ENCODE measurements at regions not wholly inside any gene's neighbourhood (a gene's known extent, or its start where the extent isn't known, plus 50 kb on each side); places are given as distances from the start of the nearest gene placed in this dataset.

- no peak for DNase-seq
These were observed 1127.8 kb upstream of the PRKX start for GRCh38 chrX:4841216-4841745.

- DNase-seq: no peak
These were observed 1118.1 kb upstream of the PRKX start for GRCh38 chrX:4831574-4831973.

GRCh38 chrX:4830880-4831557 is 1117.6 kb upstream of the PRKX start:
- DNase-seq: peak; percentile 12

GRCh38 chrX:4825550-4825949 is 1112.1 kb upstream of the PRKX start:
- no peak for DNase-seq

- no peak for DNase-seq
These were observed 1096.1 kb upstream of the PRKX start for GRCh38 chrX:4809571-4809970.

- DNase-seq: no peak
These were observed 1092.1 kb upstream of the PRKX start for GRCh38 chrX:4805502-4805901.

- DNase-seq: no peak
These were observed 1087.3 kb upstream of the PRKX start for GRCh38 chrX:4800756-4801155.

- DNase-seq: no peak
These were observed 1074.5 kb upstream of the PRKX start for GRCh38 chrX:4787971-4788370.

- DNase-seq: no peak
These were observed 1051.4 kb upstream of the PRKX start for GRCh38 chrX:4764888-4765287.

- no peak for DNase-seq
These were observed 1048.7 kb upstream of the PRKX start for GRCh38 chrX:4762196-4762595.

- DNase-seq: no peak
These were observed 1041.6 kb upstream of the PRKX start for GRCh38 chrX:4754878-4755604.

- no peak for DNase-seq
These were observed 1027.6 kb upstream of the PRKX start for GRCh38 chrX:4741024-4741423.

- DNase-seq: no peak
These were observed 1021.9 kb upstream of the PRKX start for GRCh38 chrX:4735299-4735698.

- DNase-seq: no peak
These were observed 997.4 kb upstream of the PRKX start for GRCh38 chrX:4710618-4711433.

- DNase-seq: no peak
These were observed 995.7 kb upstream of the PRKX start for GRCh38 chrX:4708970-4709760.

- no peak for DNase-seq
These were observed 993.5 kb upstream of the PRKX start for GRCh38 chrX:4706961-4707360.

GRCh38 chrX:4690521-4690920 is 977.1 kb upstream of the PRKX start:
- no peak for DNase-seq

GRCh38 chrX:4682636-4683035 is 969.2 kb upstream of the PRKX start:
- no peak for DNase-seq

GRCh38 chrX:4675686-4676300 is 962.3 kb upstream of the PRKX start:
- no peak for DNase-seq

- no peak for DNase-seq
These were observed 960.8 kb upstream of the PRKX start for GRCh38 chrX:4674028-4674782.

- DNase-seq: no peak
These were observed 957.9 kb upstream of the PRKX start for GRCh38 chrX:4671344-4671743.

- peak; percentile 0 for DNase-seq
These were observed 957.2 kb upstream of the PRKX start for GRCh38 chrX:4670606-4671005.

Data from DMS53 (cell line).